H1 (cell line): ENCODE measurements at regions not wholly inside any gene's neighbourhood (a gene's known extent, or its start where the extent isn't known, plus 50 kb on each side); places are given as distances from the start of the nearest gene placed in this dataset.

ENCODE experiments used
- EZH2 ChIP-seq: fragments of 200-600 bp; sonication (generic); IDR thresholded peaks from 2 replicates; pipeline ENCODE4 v1.7.1; 2012; ENCODE audit warnings: low read depth, mild to moderate bottlenecking, moderate library complexity, low read length, inconsistent platforms; ENCODE audit not compliant: severe bottlenecking
- GABPA ChIP-seq: IDR thresholded peaks from 2 replicates; pipeline ENCODE4 v1.6.1; 2011; ENCODE audit warnings: mild to moderate bottlenecking, low read length, moderate library complexity, borderline replicate concordance; ENCODE audit not compliant: insufficient read depth
- JUN ChIP-seq: IDR thresholded peaks from 2 replicates; pipeline ENCODE4 v1.6.1; 2011; ENCODE audit warnings: low read depth, mild to moderate bottlenecking, improper control_type of control experiment, low read length
- POLR2A ChIP-seq, 2 experiments: IDR thresholded peaks; 1 replicate in 1 of 2; 2 replicates in 1 of 2; pipeline ENCODE4 v1.6.1; 2011; ENCODE audit warnings: low read depth in 2 of 2, low read length in 2 of 2, mild to moderate bottlenecking in 2 of 2; ENCODE audit errors: control extremely low read depth in 1 of 2
- TAF1 ChIP-seq: IDR thresholded peaks from 2 replicates; pipeline ENCODE4 v1.6.1; 2011; ENCODE audit warnings: mild to moderate bottlenecking, low read depth, low read length
- TF ChIP-seq, protein P1 (sequence below): IDR thresholded peaks from 2 replicates; pipeline ENCODE4 v1.6.1; 2012; ENCODE audit warnings: inconsistent platforms

DNA sequence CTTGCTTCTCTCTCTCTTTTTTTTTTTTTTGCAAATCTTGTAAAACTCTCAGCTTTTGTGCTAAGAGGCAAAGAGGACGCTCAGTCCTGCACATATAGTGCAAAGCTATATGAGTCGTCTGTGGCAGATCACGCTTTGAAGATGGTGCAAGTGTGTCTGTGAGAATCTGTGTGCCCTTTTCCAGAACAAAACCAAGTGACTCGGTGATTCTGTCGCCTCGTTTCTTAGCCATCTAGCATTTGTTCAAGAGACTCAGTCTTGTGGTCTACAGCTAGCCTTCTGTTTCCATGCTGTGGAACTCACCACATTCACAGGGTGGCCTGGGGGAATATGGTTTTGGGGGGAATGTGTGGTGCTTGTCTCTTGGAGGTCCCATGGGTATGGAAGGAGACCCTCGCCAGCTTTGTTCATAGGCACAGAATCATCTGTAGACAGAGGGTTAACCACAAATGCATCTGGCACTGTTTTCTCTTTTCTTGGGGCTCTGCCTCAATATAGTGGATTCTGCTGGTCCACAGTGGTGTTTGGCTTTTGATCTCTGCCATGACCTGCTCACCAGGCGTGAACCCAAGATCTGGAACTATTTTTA lies 82.1 kb downstream of the C9orf152 start (continued):
- TF ChIP-seq JUN (no peak), POLR2A (IDR thresholded peaks at IDR 0.05; ENCODE audit: control extremely low read depth in 1 of 2, low read depth in 2 of 2, low read length in 2 of 2) (no peak), GABPA (no peak), TAF1 (no peak), EZH2 (no peak)
- TF ChIP-seq, protein P1, sequence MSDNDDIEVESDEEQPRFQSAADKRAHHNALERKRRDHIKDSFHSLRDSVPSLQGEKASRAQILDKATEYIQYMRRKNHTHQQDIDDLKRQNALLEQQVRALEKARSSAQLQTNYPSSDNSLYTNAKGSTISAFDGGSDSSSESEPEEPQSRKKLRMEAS = no peak
- TF ChIP-seq, all 59 proteins: peak for 0
